A549 (cell line): ENCODE measurements at regions not wholly inside any gene's neighbourhood (a gene's known extent, or its start where the extent isn't known, plus 50 kb on each side); places are given as distances from the start of the nearest gene placed in this dataset.

Experiments
- ATAC-seq, 2 experiments: fragments of 200-7000 bp in 1 of 2; fragments of >200 bp in 1 of 2; cut with Nextera tagmentation in 1 of 2; cut with Tn5 transposase in 1 of 2; 3 replicates each; pipeline versions ENCODE4 v1.8.0 to v1.9.1; 2018 to 2020; ENCODE audit warnings: mild to moderate bottlenecking in 1 of 2, moderate library complexity in 1 of 2
- CTCF ChIA-PET: fragments of 300-600 bp; sonication (Branson Sonifier 250); formaldehyde crosslinking; extraction: SDS; loops from one replicate; lab custom pipeline; 2021; ENCODE audit warnings: antibody characterized with exemption, inconsistent platforms; lab: Yijun Ruan, JAX
- POLR2A ChIA-PET: fragments of 350-600 bp; formaldehyde crosslinking; extraction: SDS; loops from one replicate; lab custom pipeline; 2021; ENCODE audit warnings: antibody characterized with exemption, inconsistent platforms; lab: Yijun Ruan, JAX
- DNase-seq, 2 experiments: peaks; one replicate each; pipeline versions ENCODE4 v3.0.0 to v3.0.0-alpha.2; 2011 to 2016; ENCODE audit warnings: low read depth in 1 of 2, low spot score in 1 of 2
- FAIRE-seq: peaks from 2 replicates; lab custom pipeline; 2011; peaks lifted over from hg19 to GRCh38; lab: Jason Lieb, UNC
- H3K27ac ChIP-seq, 2 experiments: fragments of >200 bp; sonication (Bioruptor Twin); formaldehyde crosslinking; 3 replicates each; pipeline ENCODE4 v1.5.1; 2016 to 2017
- H3K4me1 ChIP-seq: fragments of >200 bp; sonication (Bioruptor Twin); formaldehyde crosslinking; 3 replicates; pipeline ENCODE4 v1.6.1; 2016
- H3K4me2 ChIP-seq: fragments of >200 bp; sonication (Bioruptor Twin); formaldehyde crosslinking; 3 replicates; pipeline ENCODE4 v1.6.1; 2016
- H3K4me3 ChIP-seq: fragments of >200 bp; sonication (Bioruptor Twin); formaldehyde crosslinking; 3 replicates; pipeline ENCODE4 v1.5.1; 2016
- H3K9me3 ChIP-seq: fragments of >200 bp; sonication (Bioruptor Twin); formaldehyde crosslinking; 3 replicates; pipeline ENCODE4 v1.6.1; 2016
- CHD4 ChIP-seq: fragments of 200-600 bp; sonication (generic); IDR thresholded peaks from 2 replicates; pipeline ENCODE4 v1.6.1; 2016; ENCODE audit warnings: antibody characterized with exemption, mild to moderate bottlenecking, borderline replicate concordance
- CTCF ChIP-seq: fragments of >200 bp; sonication (Bioruptor Twin); formaldehyde crosslinking; IDR thresholded peaks from 3 replicates; pipeline ENCODE4 v1.5.1; 2016
- EHMT2 ChIP-seq: fragments of 200-600 bp; sonication (generic); IDR thresholded peaks from 2 replicates; pipeline ENCODE4 v1.6.1; 2016; ENCODE audit warnings: antibody characterized with exemption, low read depth, mild to moderate bottlenecking, moderate library complexity
- HMGXB4 ChIP-seq: fragments of 250-450 bp; sonication (Bioruptor Pico); IDR thresholded peaks from 2 replicates; pipeline ENCODE4 v1.5.0; 2021; ENCODE audit warnings: mild to moderate bottlenecking, moderate library complexity, borderline replicate concordance
- KDM5A ChIP-seq: fragments of 200-600 bp; sonication (generic); IDR thresholded peaks from 2 replicates; pipeline ENCODE4 v1.6.1; 2016; ENCODE audit warnings: antibody characterized with exemption, mild to moderate bottlenecking
- RAD21 ChIP-seq, 2 experiments: fragments of >200 bp in 1 of 2; sonication (Bioruptor Twin) in 1 of 2; formaldehyde crosslinking in 1 of 2; IDR thresholded peaks in 1 of 2; conservative IDR thresholded peaks in 1 of 2; 2 replicates in 1 of 2; 3 replicates in 1 of 2; pipeline ENCODE4 v1.6.1; 2012 to 2018; ENCODE audit warnings: inconsistent platforms in 1 of 2
- RARB ChIP-seq: fragments of 250-450 bp; sonication (Bioruptor Pico); IDR thresholded peaks from 2 replicates; pipeline ENCODE4 v1.8.0; 2021; ENCODE audit warnings: mild to moderate bottlenecking, moderate library complexity
- RCOR1 ChIP-seq: fragments of 150-350 bp; IDR thresholded peaks from 2 replicates; pipeline ENCODE4 v1.6.1; 2014; ENCODE audit warnings: antibody characterized with exemption, low read length, low read depth
- SMC3 ChIP-seq: fragments of >200 bp; sonication (Bioruptor Twin); formaldehyde crosslinking; IDR thresholded peaks from 3 replicates; pipeline ENCODE4 v1.6.1; 2018; ENCODE audit warnings: inconsistent platforms
- WGBS: methylation state at CpG from one replicate; pipeline ENCODE4 v1.1.6; 2017; ENCODE audit errors: missing lambda C conversion rate; 5-methylcytosine and 5-hydroxymethylcytosine counted together
- small RNA-seq, 6 experiments: library from RNA; depleted of rRNA; stranded (forward); fragments of <200 nt; gene quantifications; one replicate each; pipeline ENCODE3, GENCODE V24; 2012

GRCh38 chrX:76253432-76253831 lies 80.6 kb downstream of the PBDC1 start:
- TF ChIP-seq CTCF (peak; percentile 39; the same call in 2 of the 3 replicates), KDM5A (no peak), RAD21 (conservative IDR thresholded peaks at IDR 0.05 in 1 of 2, IDR thresholded peaks at IDR 0.05 in 1 of 2) (peak; percentile 64 to 71), SMC3 (peak; percentile 25; the same call in 1 of the 3 replicates), EHMT2 (no peak)
- ChIA-PET CTCF (interaction anchor here (1.2 to 1.3 kb wide), 3 partner anchors 11 to 94 kb away, joined by 3 to 6 read pairs (median 5); no protein-coding TSS in a partner anchor), POLR2A (interaction anchor here (1.2 kb wide), 1 partner anchor 80 kb away, joined by 3 read pairs; the partner anchor contains the start of gene PBDC1)
- peak; percentile 15 to 53 for DNase-seq
- Histone ChIP-seq H3K4me3 (no peak overlapping the region), H3K27ac (no peak overlapping the region), H3K9me3 (no peaks in the 10 kb centered on the region), H3K4me1 (no peaks in the 10 kb centered on the region), H3K4me2 (no peak overlapping the region)
- FAIRE-seq = no peak
- peak; percentile 88 to 94 for ATAC-seq
- 3% methylated on average over 3 of the region's 3 CpGs for WGBS

- ATAC-seq (peak; percentile 76 to 89; a peak in 5 of 6 replicates), FAIRE-seq (peak; percentile 93), DNase-seq (peak; percentile 6 to 58)
- no peak overlapping the region for H3K27ac ChIP-seq
- TF ChIP-seq HMGXB4 (CRISPR knock-in tag) (no peak), RCOR1 (no peak), CTCF (peak; percentile 71), RAD21 (conservative IDR thresholded peaks at IDR 0.05 in 1 of 2, IDR thresholded peaks at IDR 0.05 in 1 of 2) (peak; percentile 77 to 83), SMC3 (peak; percentile 65), RARB (no peak), CHD4 (no peak)
- ChIA-PET CTCF (interaction anchor here (0.7 to 2.6 kb wide), 11 partner anchors 10 to 1751 kb away, joined by 3 to 18 read pairs (median 3); no protein-coding TSS in a partner anchor), POLR2A (interaction anchor here (0.6 kb wide), 1 partner anchor 1630 kb away, joined by 3 read pairs; no protein-coding TSS in a partner anchor)
- H3K4me1 ChIP-seq = no peaks in the 10 kb centered on the region
- no peak overlapping the region for H3K4me2 ChIP-seq
- H3K4me3 ChIP-seq = no peak overlapping the region
- no peaks in the 10 kb centered on the region for H3K9me3 ChIP-seq
These were observed 106.1 kb downstream of the PBDC1 start for GRCh38 chrX:76279007-76279406.

Small RNA genes in the stretch of these regions (small RNA-seq; reads per million reads assigned to genes)
- 0 reads per million in 6 experiments for gene RNU6-867P
